ENCODE measurements at regions not wholly inside any gene's neighbourhood (a gene's known extent, or its start where the extent isn't known, plus 50 kb on each side); places are given as distances from the start of the nearest gene placed in this dataset.

DNA sequence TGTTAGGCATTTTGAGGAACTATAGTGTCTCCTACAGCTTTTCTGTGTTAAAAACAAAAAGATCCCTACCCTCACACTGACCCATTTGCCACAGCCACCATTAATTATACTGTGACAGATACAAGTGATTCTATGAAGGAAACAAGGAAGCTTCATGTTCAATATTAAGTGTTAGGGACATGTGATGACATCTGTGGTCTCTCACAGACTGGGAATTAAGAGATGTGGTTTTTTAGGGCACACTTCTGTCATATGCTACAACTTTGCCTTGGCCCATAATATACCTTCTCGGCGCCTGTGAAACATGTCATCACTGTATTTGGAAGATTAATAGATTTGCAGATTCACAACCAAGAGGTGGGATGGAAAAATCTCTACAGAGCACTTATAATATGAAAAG is 102.9 kb upstream of the TCF21 start:
- TF ChIP-seq GLI4 (tag by site-specific recombination; IDR thresholded peaks at IDR 0.05) = no peak
- no peak for TF ChIP-seq ZNF121 (tag by site-specific recombination; IDR thresholded peaks at IDR 0.05)
- TF ChIP-seq, protein P1, sequence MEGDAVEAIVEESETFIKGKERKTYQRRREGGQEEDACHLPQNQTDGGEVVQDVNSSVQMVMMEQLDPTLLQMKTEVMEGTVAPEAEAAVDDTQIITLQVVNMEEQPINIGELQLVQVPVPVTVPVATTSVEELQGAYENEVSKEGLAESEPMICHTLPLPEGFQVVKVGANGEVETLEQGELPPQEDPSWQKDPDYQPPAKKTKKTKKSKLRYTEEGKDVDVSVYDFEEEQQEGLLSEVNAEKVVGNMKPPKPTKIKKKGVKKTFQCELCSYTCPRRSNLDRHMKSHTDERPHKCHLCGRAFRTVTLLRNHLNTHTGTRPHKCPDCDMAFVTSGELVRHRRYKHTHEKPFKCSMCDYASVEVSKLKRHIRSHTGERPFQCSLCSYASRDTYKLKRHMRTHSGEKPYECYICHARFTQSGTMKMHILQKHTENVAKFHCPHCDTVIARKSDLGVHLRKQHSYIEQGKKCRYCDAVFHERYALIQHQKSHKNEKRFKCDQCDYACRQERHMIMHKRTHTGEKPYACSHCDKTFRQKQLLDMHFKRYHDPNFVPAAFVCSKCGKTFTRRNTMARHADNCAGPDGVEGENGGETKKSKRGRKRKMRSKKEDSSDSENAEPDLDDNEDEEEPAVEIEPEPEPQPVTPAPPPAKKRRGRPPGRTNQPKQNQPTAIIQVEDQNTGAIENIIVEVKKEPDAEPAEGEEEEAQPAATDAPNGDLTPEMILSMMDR (tag by site-specific recombination; IDR thresholded peaks at IDR 0.05) = no peak
- TF ChIP-seq ZNF366 (tag by site-specific recombination; conservative IDR thresholded peaks at IDR 0.05) = no peak
- TF ChIP-seq ZBTB8A (tag by site-specific recombination; IDR thresholded peaks at IDR 0.05) = no peak
- TF ChIP-seq, protein P2, sequence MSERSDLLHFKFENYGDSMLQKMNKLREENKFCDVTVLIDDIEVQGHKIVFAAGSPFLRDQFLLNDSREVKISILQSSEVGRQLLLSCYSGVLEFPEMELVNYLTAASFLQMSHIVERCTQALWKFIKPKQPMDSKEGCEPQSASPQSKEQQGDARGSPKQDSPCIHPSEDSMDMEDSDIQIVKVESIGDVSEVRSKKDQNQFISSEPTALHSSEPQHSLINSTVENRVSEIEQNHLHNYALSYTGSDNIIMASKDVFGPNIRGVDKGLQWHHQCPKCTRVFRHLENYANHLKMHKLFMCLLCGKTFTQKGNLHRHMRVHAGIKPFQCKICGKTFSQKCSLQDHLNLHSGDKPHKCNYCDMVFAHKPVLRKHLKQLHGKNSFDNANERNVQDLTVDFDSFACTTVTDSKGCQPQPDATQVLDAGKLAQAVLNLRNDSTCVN (tag by site-specific recombination; optimal IDR thresholded peaks at IDR 0.05) = no peak
- TF ChIP-seq SCRT1 (tag by site-specific recombination; IDR thresholded peaks at IDR 0.05; ENCODE audit: borderline replicate concordance) = no peak
- TF ChIP-seq, protein P3, sequence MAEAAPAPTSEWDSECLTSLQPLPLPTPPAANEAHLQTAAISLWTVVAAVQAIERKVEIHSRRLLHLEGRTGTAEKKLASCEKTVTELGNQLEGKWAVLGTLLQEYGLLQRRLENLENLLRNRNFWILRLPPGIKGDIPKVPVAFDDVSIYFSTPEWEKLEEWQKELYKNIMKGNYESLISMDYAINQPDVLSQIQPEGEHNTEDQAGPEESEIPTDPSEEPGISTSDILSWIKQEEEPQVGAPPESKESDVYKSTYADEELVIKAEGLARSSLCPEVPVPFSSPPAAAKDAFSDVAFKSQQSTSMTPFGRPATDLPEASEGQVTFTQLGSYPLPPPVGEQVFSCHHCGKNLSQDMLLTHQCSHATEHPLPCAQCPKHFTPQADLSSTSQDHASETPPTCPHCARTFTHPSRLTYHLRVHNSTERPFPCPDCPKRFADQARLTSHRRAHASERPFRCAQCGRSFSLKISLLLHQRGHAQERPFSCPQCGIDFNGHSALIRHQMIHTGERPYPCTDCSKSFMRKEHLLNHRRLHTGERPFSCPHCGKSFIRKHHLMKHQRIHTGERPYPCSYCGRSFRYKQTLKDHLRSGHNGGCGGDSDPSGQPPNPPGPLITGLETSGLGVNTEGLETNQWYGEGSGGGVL (tag by site-specific recombination; IDR thresholded peaks at IDR 0.05) = no peak
- TF ChIP-seq, protein P4, sequence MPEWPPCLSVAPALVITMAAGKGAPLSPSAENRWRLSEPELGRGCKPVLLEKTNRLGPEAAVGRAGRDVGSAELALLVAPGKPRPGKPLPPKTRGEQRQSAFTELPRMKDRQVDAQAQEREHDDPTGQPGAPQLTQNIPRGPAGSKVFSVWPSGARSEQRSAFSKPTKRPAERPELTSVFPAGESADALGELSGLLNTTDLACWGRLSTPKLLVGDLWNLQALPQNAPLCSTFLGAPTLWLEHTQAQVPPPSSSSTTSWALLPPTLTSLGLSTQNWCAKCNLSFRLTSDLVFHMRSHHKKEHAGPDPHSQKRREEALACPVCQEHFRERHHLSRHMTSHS (tag by site-specific recombination; IDR thresholded peaks at IDR 0.05) = no peak
- TF ChIP-seq ZNF37A (tag by site-specific recombination; IDR thresholded peaks at IDR 0.05) = no peak
- TF ChIP-seq, protein P5, sequence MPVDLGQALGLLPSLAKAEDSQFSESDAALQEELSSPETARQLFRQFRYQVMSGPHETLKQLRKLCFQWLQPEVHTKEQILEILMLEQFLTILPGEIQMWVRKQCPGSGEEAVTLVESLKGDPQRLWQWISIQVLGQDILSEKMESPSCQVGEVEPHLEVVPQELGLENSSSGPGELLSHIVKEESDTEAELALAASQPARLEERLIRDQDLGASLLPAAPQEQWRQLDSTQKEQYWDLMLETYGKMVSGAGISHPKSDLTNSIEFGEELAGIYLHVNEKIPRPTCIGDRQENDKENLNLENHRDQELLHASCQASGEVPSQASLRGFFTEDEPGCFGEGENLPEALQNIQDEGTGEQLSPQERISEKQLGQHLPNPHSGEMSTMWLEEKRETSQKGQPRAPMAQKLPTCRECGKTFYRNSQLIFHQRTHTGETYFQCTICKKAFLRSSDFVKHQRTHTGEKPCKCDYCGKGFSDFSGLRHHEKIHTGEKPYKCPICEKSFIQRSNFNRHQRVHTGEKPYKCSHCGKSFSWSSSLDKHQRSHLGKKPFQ (tag by site-specific recombination; IDR thresholded peaks at IDR 0.05) = no peak

Measured in HEK293 (cell line).